GM18520 (cell line): ENCODE measurements at regions not wholly inside any gene's neighbourhood (a gene's known extent, or its start where the extent isn't known, plus 50 kb on each side); places are given as distances from the start of the nearest gene placed in this dataset.

ENCODE experiments used
- ATAC-seq: cut with Tn5 transposase; IDR thresholded peaks from one replicate; pipeline ENCODE4 v1.9.1; 2021; ENCODE audit not compliant: unreplicated experiment

DNA sequence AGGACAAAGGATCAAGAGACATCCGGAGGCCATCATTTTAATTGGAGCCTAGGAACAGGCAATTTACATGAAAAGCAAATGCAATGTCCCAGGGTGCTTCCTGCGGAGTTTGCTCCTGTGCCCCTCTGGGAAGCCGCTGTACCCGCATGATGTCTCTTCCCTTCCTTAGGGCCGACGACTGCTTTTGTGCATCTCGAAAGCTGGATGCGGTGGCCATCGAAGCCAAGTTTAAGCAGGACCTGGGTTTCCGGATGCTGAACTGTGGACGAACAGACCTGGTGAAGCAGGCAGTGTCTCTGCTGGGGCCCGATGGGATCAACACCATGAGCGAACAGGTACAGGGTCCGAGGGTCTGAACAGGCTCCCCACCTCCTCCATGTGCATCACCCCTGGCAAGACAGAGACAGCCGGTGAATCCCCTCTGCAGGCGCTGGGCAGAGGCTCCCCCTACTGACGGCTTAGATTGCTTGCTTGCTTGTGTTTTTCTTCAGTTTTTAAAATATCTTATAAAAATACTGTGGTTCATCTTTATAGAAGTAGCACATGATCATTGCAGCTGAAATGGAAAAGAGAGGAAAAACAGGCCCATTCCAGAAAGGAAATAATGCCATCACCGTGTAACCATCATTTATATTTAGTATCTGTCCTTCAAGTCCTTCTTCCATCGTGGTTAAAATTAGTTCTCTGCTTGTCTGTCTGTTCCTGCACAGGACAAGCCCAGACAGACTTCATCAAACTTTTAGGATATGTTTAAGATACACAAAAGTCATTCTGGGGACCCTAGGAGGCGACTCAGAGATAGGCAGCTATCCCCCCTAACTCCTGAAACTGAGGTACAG is 75.4 kb upstream of the PWP1 start:
- no peak for ATAC-seq

DNA sequence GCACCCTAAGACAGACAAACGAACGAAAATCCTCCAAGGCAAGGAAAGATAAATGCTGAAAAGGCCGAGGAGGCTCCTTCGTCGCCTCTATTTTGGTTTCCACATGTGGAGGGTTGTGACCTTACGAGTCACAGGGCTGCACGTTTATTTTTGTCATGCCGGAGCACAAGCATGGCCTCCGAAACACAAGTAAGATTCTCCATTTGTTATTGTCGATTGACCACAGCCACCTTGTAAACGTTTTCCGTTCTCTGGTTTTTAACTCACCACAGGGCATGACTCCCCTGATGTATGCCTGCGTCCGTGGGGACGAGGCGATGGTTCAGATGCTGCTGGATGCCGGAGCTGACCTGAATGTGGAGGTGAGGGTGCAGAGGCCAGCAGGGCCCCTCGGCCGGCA is 73.1 kb upstream of the PWP1 start:
- no peak for ATAC-seq

GRCh38 chr12:107616941-107617340 is 68.7 kb upstream of the PWP1 start:
- ATAC-seq: no peak

DNA sequence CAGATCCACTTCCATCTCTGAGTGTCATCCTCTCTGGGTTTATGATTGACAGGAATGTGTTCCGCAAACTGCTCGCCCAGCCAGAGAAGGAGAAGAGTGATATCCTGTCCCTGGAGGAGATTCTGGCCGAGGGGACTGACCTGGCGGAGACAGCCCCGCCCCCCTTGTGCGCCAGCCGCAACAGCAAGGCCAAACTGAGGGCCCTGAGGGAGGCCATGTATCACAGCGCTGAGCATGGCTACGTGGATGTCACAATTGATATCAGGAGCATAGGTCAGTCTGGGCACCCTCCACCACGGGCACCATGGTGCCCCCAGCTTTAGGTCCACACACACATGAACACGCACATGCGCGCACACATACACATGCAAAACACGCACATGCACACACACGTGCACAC is 67.5 kb upstream of the PWP1 start:
- ATAC-seq: no peak

- no peak for ATAC-seq
Measured at GRCh38 chr12:107619831-107620230, 65.8 kb upstream of the PWP1 start.

DNA sequence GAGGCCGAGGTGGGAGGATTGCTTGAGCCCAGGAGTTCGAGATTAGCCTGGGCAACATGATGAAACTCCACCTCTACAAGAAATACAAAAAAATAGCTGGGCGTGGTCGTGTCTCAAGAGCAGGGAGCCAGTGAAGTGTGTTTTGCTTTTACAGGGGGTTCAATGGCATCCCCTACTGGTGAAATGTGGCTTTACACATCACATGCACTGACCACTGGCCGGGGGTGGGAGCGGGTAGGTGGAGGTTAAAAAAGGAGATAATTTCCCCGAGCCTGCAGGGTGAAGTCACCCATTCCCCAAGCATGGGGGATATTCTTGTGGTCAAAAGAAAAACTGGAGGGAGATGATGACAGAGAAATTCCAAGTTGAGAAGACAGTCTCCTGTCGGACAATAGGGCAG is 63.6 kb upstream of the PWP1 start:
- ATAC-seq: no peak

GRCh38 chr12:107624493-107624892 is 61.1 kb upstream of the PWP1 start:
- ATAC-seq: no peak

DNA sequence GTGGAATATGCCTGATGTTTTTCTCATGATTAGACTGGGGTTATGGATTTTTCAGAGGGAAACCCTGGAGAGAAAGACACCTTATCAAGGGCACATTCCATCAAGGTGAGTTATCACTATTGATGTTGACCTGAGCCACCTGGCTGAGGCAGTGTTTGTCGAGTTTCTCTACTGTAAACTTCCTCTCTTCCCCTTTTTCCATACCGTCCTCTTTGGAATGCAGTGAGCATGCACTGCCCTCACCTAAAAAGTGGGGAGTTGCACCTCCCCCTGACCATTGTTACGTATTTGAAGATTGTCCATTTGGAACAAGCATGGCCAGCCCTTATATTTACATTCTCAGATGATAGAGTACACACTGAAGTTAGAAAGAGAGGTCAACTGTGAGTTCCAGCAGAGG is 53.9 kb upstream of the PWP1 start:
- no peak for ATAC-seq

DNA sequence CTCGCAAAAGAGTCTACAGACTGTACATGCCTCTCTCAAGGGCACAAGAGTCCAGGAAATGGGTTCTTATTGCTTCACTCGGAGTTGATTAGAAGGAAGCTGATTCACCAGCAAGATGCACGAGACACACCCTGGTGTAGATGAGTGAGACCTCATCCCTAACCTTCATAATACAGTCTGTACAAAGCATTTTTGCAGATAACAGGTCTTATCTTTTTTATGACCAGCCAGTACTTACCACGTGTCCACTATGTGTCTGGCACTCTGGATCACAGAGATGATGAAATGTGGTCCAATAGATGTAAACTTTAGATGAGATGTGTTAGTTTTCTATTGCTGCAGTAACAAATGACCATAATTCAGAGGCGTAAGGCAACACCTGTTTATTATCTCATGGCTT is 53.4 kb upstream of the PWP1 start:
- no peak for ATAC-seq

GRCh38 chr12:107634530-107634929 is 51.1 kb upstream of the PWP1 start:
- ATAC-seq: no peak

GRCh38 chr12:107635139-107635538 is 50.5 kb upstream of the PWP1 start:
- ATAC-seq: no peak
